Neural crest cell (in vitro differentiated cells): ENCODE measurements at regions not wholly inside any gene's neighbourhood (a gene's known extent, or its start where the extent isn't known, plus 50 kb on each side); places are given as distances from the start of the nearest gene placed in this dataset.
A peak's percentile ranks its signal among the peaks of the same experiment; 100 is the strongest.

Source experiments
- DNase-seq: peaks from one replicate; pipeline ENCODE4 v3.0.0; 2021; ENCODE audit warnings: low read depth, mixed read lengths, low spot score
- H3K27ac Mint-ChIP-seq: one replicate; pipeline ENCODE4 v1.8.0; 2021; ENCODE audit warnings: mild to moderate bottlenecking, mixed read lengths; ENCODE audit not compliant: unreplicated experiment
- H3K27me3 Mint-ChIP-seq: 2 replicates; pipeline ENCODE4 v1.8.0; 2021; ENCODE audit warnings: low read depth, mild to moderate bottlenecking, mixed read lengths
- H3K36me3 Mint-ChIP-seq: 2 replicates; pipeline ENCODE4 v1.8.0; 2021; ENCODE audit warnings: low read depth, mild to moderate bottlenecking, mixed read lengths
- H3K4me1 Mint-ChIP-seq: 2 replicates; pipeline ENCODE4 v1.8.0; 2021; ENCODE audit warnings: mixed read lengths
- H3K4me3 Mint-ChIP-seq: one replicate; pipeline ENCODE4 v1.8.0; 2021; ENCODE audit warnings: mild to moderate bottlenecking, mixed read lengths
- H3K9me3 Mint-ChIP-seq: 2 replicates; pipeline ENCODE4 v1.8.0; 2021; ENCODE audit warnings: mixed read lengths
- TF ChIP-seq, protein P1 (sequence below): fragments of 200-600 bp; sonication (generic); conservative IDR thresholded peaks from 2 replicates; pipeline ENCODE4 v1.5.0; 2021; ENCODE audit warnings: antibody characterized with exemption, mild to moderate bottlenecking

DNA sequence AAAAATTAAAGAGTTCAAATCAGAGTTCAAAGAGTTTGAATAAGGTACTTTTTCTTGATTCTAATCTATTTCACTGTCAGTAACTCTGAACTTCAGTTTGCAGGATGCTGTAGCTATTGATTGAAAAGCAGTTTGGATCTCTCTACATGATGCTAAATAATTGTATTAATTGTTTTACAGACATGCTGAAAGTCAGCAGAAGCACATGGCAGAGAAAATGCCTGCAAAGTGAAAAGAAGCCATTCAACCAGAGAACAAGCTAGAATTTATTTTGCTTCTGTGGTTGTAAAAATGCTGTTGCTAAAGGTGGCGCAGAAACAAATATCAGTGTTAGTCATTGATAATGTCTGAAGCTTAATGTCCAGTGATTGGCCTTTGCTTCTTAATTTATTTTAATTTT is 92.1 kb upstream of the IL12A start:
- H3K4me3 Mint-ChIP-seq: no peak overlapping the region
- H3K27me3 Mint-ChIP-seq: no peaks in the 10 kb centered on the region
- DNase-seq: no peak
- peaks cover 4% of the 10 kb centered on the region for H3K4me1 Mint-ChIP-seq
- H3K27ac Mint-ChIP-seq: no peak overlapping the region
- peaks cover 6% of the 10 kb centered on the region for H3K36me3 Mint-ChIP-seq
- TF ChIP-seq, protein P1, sequence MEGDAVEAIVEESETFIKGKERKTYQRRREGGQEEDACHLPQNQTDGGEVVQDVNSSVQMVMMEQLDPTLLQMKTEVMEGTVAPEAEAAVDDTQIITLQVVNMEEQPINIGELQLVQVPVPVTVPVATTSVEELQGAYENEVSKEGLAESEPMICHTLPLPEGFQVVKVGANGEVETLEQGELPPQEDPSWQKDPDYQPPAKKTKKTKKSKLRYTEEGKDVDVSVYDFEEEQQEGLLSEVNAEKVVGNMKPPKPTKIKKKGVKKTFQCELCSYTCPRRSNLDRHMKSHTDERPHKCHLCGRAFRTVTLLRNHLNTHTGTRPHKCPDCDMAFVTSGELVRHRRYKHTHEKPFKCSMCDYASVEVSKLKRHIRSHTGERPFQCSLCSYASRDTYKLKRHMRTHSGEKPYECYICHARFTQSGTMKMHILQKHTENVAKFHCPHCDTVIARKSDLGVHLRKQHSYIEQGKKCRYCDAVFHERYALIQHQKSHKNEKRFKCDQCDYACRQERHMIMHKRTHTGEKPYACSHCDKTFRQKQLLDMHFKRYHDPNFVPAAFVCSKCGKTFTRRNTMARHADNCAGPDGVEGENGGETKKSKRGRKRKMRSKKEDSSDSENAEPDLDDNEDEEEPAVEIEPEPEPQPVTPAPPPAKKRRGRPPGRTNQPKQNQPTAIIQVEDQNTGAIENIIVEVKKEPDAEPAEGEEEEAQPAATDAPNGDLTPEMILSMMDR: no peak
- H3K9me3 Mint-ChIP-seq: no peaks in the 10 kb centered on the region

DNA sequence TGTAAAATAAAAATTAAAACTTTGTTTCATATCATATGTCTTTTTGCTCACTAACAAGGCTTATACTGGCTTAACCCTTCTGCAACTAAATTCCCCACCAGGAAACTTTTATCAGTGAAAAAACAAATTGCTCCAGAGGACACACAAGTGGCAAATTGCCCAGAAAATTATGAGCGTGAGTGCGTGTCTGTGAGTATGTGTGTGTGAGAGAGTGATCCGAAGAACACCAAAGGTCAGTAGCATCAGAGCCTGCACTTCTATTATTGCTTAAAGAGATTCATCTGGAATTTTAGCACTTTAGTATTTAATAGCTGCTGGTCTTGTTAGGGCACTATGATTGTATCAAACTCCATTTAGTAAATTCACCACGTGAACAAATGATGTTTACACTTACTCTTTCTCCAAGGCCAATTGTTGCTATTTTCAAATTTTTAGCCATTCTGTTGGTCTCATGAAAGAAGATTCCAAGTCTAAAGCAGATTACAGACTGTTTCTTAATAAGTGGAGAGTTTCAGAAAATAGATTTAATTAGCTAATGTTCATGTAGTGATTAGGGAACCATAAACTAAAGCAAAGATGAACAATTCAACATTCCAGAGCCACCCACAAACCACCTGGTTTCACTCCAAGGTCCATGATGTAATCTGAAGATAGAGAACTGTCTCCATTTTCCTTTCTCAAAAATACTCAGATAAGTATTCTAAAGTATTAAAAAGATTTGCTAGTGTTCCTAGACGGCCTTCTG is 91.1 kb upstream of the IL12A start:
- H3K27me3 Mint-ChIP-seq: no peaks in the 10 kb centered on the region
- H3K36me3 Mint-ChIP-seq: peaks cover 6% of the 10 kb centered on the region
- no peaks in the 10 kb centered on the region for H3K9me3 Mint-ChIP-seq
- DNase-seq: no peak
- TF ChIP-seq, protein P1: no peak
- peaks cover 6% of the 10 kb centered on the region for H3K4me1 Mint-ChIP-seq
- no peak overlapping the region for H3K27ac Mint-ChIP-seq
- H3K4me3 Mint-ChIP-seq: no peak overlapping the region

DNA sequence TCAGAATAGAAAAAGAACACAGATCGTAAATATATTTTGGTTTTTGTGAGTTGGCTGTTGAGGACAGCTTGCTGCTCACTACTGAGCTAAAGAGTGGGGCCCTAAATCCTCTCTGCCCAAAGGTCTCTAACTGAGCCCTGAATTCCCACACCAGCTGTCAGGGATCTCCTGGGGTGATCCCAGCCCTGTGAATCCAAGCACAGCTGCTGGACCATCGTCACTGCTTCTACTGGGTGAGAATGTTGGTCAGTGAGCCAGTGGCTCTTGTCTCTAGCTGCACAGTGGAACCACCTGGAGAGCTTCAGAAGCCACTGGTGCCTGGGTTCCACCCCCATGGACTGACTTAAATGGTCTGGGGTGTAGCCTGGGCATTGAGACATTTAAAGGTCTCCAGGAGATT is 90.5 kb upstream of the IL12A start:
- no peak for DNase-seq
- H3K4me3 Mint-ChIP-seq: no peak overlapping the region
- TF ChIP-seq, protein P1: no peak
- no peak overlapping the region for H3K27ac Mint-ChIP-seq
- peaks cover 6% of the 10 kb centered on the region for H3K36me3 Mint-ChIP-seq
- H3K4me1 Mint-ChIP-seq: peaks cover 13% of the 10 kb centered on the region
- H3K9me3 Mint-ChIP-seq: no peaks in the 10 kb centered on the region
- H3K27me3 Mint-ChIP-seq: no peaks in the 10 kb centered on the region

DNA sequence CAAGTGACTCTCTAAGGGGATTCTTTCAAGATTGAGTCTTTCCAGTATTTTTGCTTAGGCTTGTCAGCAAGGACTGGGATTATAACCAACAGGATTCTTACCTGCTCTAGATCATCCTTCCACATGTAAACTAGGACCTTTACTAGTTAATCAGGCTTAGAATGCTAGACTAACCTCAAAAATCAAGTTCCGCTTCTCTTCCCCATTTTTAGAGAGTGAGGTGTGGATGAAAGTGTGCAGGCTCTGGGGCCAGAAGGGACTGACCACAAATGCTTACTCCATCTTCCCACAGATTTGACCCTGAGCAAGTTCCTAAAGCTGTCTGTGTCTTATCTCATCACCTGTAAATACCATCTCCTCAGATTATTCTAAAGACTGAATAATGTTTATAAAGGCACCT is 89.5 kb upstream of the IL12A start:
- Mint-ChIP-seq H3K27ac (peak overlapping the region; percentile 57), H3K4me3 (no peak overlapping the region), H3K4me1 (peaks cover 14% of the 10 kb centered on the region), H3K36me3 (peaks cover 6% of the 10 kb centered on the region), H3K9me3 (no peaks in the 10 kb centered on the region), H3K27me3 (no peaks in the 10 kb centered on the region)
- TF ChIP-seq, protein P1: no peak
- DNase-seq: no peak

DNA sequence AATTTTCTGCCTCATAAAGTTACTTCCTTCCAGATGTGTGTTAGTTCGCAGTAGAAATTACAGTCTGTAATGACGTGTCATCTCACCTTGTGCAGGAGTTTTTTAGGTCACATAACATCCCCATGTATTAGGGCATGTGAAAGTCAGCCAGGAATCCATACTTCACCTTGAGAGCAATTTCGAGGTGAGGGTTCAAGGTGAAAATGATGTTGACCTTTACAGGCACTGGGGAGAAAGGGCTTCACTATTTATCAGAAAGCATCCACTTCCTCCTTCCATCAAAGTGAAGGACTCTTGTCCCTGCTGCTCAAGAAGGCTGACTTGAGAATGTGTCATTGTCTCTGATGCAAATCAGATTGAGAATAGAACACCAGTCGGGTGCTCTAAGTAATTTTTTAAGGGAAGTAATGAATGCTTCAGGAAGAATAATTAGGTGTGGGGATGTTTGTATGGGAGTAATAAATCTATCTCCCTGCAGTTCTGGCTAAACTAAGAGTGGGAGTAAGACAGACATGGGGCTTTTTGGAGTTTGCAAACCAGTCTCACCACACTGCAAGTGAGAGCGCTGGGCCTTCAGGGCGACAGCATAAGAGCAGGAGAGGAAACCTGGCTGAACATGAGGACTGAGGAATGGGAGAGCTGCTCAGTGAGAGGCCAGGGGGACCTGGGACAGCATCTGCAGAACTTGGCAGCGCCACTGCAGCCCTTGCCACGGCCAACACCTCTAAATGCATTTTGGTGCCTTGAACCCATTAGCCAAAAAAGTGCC is 85.9 kb upstream of the IL12A start:
- Mint-ChIP-seq H3K4me3 (no peak overlapping the region), H3K9me3 (peaks cover 6% of the 10 kb centered on the region), H3K27me3 (no peaks in the 10 kb centered on the region), H3K4me1 (peaks cover 15% of the 10 kb centered on the region), H3K27ac (peak overlapping the region; percentile 19), H3K36me3 (peaks cover 6% of the 10 kb centered on the region)
- TF ChIP-seq, protein P1: no peak
- no peak for DNase-seq
